ENCODE measurements at regions not wholly inside any gene's neighbourhood (a gene's known extent, or its start where the extent isn't known, plus 50 kb on each side); places are given as distances from the start of the nearest gene placed in this dataset.

DNA sequence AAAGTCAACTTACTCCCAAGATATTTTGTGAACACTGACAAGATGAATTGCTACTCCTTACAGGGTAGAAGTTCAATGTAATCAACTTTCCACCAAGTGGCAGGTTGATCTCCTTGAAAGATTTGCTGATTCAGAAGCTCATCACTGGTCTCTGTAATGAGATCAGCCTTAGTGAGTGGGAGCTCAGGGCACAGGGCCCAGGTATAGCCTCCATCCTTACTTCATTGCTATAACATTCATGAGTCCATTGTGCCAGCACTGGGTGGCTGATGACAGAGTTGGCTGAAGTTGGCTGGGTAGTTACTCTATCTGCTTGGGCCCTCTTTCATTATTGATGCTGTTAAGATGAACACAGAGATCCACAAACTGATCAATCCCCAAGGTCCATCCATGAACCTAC lies 379.0 kb downstream of the IRS1 start:
- TF ChIP-seq, protein P1, sequence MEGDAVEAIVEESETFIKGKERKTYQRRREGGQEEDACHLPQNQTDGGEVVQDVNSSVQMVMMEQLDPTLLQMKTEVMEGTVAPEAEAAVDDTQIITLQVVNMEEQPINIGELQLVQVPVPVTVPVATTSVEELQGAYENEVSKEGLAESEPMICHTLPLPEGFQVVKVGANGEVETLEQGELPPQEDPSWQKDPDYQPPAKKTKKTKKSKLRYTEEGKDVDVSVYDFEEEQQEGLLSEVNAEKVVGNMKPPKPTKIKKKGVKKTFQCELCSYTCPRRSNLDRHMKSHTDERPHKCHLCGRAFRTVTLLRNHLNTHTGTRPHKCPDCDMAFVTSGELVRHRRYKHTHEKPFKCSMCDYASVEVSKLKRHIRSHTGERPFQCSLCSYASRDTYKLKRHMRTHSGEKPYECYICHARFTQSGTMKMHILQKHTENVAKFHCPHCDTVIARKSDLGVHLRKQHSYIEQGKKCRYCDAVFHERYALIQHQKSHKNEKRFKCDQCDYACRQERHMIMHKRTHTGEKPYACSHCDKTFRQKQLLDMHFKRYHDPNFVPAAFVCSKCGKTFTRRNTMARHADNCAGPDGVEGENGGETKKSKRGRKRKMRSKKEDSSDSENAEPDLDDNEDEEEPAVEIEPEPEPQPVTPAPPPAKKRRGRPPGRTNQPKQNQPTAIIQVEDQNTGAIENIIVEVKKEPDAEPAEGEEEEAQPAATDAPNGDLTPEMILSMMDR (IDR thresholded peaks at IDR 0.05): no peak
- TF ChIP-seq POLR2A (IDR thresholded peaks at IDR 0.05): no peak
